DND-41 (cell line): ENCODE measurements at regions not wholly inside any gene's neighbourhood (a gene's known extent, or its start where the extent isn't known, plus 50 kb on each side); places are given as distances from the start of the nearest gene placed in this dataset.

Experiments
- CTCF ChIP-seq: IDR thresholded peaks from 2 replicates; pipeline ENCODE4 v1.5.1; 2012; ENCODE audit warnings: borderline replicate concordance, low read length, moderate library complexity, mild to moderate bottlenecking; ENCODE audit not compliant: poor library complexity, severe bottlenecking; ENCODE audit errors: extremely low read depth
- EZH2 ChIP-seq: IDR thresholded peaks from 3 replicates; pipeline ENCODE4 v1.6.1; 2012; ENCODE audit warnings: borderline replicate concordance, low read depth, mild to moderate bottlenecking, moderate library complexity, low read length, inconsistent platforms; ENCODE audit not compliant: severe bottlenecking

- no peak for TF ChIP-seq CTCF
- TF ChIP-seq EZH2: no peak
Observed at GRCh38 chr6:3523271-3523670, 66.4 kb upstream of the SLC22A23 start.
